ENCODE measurements at regions not wholly inside any gene's neighbourhood (a gene's known extent, or its start where the extent isn't known, plus 50 kb on each side); places are given as distances from the start of the nearest gene placed in this dataset.

DNA sequence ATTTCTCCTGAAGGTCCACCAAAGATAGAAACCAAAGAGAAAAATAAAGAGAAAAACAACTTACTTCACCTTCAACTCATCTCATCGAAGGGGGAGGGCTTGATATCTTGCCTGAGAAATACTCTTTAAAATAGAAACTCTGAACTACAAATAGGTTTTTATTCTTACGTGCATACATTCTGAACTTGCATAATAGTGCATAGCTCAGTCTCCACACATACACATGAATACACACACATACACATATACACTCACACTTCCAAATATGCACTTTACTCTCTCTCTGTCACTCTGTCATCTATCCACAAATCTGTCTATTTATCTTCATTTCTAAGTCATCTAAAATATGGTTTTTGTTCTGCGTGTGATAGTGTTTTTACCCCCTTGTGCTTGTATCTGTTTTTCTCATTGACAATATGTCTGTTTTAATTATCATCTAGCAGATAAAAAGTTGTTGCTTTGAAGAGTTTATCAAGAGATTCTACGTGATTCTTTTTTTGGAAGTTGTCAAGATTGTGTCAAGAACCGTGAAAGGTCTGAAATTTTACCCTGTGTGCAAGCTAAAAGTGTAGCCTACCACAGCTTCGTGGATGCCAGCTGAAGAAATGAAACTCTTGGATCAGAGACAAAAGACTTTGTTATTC is 468.8 kb downstream of the EPM2A start:
- H3K4me3 ChIP-seq (ENCODE audit: low read depth, low read length) = no peak overlapping the region
- no peak for DNase-seq (ENCODE audit: low read depth)
- no peak for TF ChIP-seq CTCF (IDR thresholded peaks at IDR 0.05; ENCODE audit: insufficient read depth, low read length)

- no peak for DNase-seq (ENCODE audit: low read depth)
- no peak overlapping the region for H3K4me3 ChIP-seq (ENCODE audit: low read depth, low read length)
- no peak for TF ChIP-seq CTCF (IDR thresholded peaks at IDR 0.05; ENCODE audit: insufficient read depth, low read length)
Measured at GRCh38 chr6:145267076-145267867, 468.0 kb downstream of the EPM2A start.

DNA sequence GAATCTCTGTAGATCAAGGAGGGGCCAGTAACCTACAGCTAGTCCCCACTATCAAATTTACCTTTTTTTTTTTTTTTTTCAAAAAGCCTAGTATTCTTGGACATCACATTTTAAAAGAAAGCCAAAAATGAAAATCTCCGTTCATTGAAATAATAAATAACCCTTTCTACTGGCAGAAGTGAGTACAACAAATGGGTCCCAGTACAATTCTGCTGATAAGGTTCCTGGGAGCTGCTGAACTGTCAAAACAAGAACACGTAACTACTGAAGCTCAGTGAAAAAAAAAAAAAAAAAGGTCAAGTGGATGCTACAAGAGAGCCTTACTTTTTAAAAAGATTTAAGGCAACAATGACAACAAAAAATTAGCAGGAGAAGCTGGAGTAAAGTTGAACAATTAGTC is 464.9 kb downstream of the EPM2A start:
- no peak for DNase-seq (ENCODE audit: low read depth)
- H3K4me3 ChIP-seq (ENCODE audit: low read depth, low read length) = no peak overlapping the region
- TF ChIP-seq CTCF (IDR thresholded peaks at IDR 0.05; ENCODE audit: insufficient read depth, low read length) = no peak

- DNase-seq (ENCODE audit: low read depth) = no peak
- TF ChIP-seq CTCF (IDR thresholded peaks at IDR 0.05; ENCODE audit: insufficient read depth, low read length) = no peak
- H3K4me3 ChIP-seq (ENCODE audit: low read depth, low read length) = no peak overlapping the region
Measured at GRCh38 chr6:145271040-145271439, 464.3 kb downstream of the EPM2A start.

- no peak for DNase-seq (ENCODE audit: low read depth)
- TF ChIP-seq CTCF (IDR thresholded peaks at IDR 0.05; ENCODE audit: insufficient read depth, low read length) = no peak
- H3K4me3 ChIP-seq (ENCODE audit: low read depth, low read length) = no peak overlapping the region
Measured at GRCh38 chr6:145271577-145271976, 463.7 kb downstream of the EPM2A start.

GRCh38 chr6:145272246-145272645 is 463.1 kb downstream of the EPM2A start:
- no peak for TF ChIP-seq CTCF (IDR thresholded peaks at IDR 0.05; ENCODE audit: insufficient read depth, low read length)
- no peak for DNase-seq (ENCODE audit: low read depth)
- H3K4me3 ChIP-seq (ENCODE audit: low read depth, low read length) = no peak overlapping the region

Measured in fibroblast of the aortic adventitia (primary cell).